H1 (cell line): ENCODE measurements at regions not wholly inside any gene's neighbourhood (a gene's known extent, or its start where the extent isn't known, plus 50 kb on each side); places are given as distances from the start of the nearest gene placed in this dataset.

Experiments
- CTCF ChIA-PET: fragments of 300-600 bp; sonication (Branson Sonifier 250); formaldehyde crosslinking; loops from one replicate; lab custom pipeline; 2021; ENCODE audit not compliant: partially characterized antibody; lab: Charles Lee
- POLR2A ChIA-PET: fragments of 300-600 bp; sonication (Branson Sonifier 250); formaldehyde crosslinking; loops from one replicate; lab custom pipeline; 2021; ENCODE audit warnings: inconsistent platforms; ENCODE audit not compliant: partially characterized antibody; lab: Charles Lee
- DNase-seq, 2 experiments: peaks; one replicate each; pipeline versions ENCODE4 v3.0.0 to v3.0.0-alpha.2; 2010 to 2022; ENCODE audit warnings: low spot score in 2 of 2, low read depth in 1 of 2, mixed read lengths in 1 of 2
- FAIRE-seq: peaks from 2 replicates; lab custom pipeline; 2011; peaks lifted over from hg19 to GRCh38; lab: Jason Lieb, UNC
- H2AFZ ChIP-seq: 2 replicates; pipeline ENCODE4 v1.8.1; 2012; ENCODE audit warnings: low read length, inconsistent platforms
- H2AK5ac ChIP-seq: 2 replicates; pipeline ENCODE4 v1.6.1; 2013; ENCODE audit warnings: low read depth, low read length
- H2BK120ac ChIP-seq: replicated peaks from 2 replicates; pipeline ENCODE3; 2013; ENCODE audit warnings: low read depth, low read length, inconsistent platforms
- H2BK12ac ChIP-seq: 2 replicates; pipeline ENCODE4 v1.6.1; 2013; ENCODE audit warnings: low read depth, low read length
- H2BK15ac ChIP-seq: 2 replicates; pipeline ENCODE4 v1.6.1; 2013; ENCODE audit warnings: low read length
- H2BK20ac ChIP-seq: 2 replicates; pipeline ENCODE4 v1.6.1; 2013; ENCODE audit warnings: low read length
- H2BK5ac ChIP-seq: 2 replicates; pipeline ENCODE4 v1.6.1; 2013; ENCODE audit warnings: low read depth, low read length
- H3K14ac ChIP-seq: 2 replicates; pipeline ENCODE4 v1.6.1; 2013; ENCODE audit warnings: inconsistent platforms; ENCODE audit not compliant: insufficient read length
- H3K18ac ChIP-seq: 2 replicates; pipeline ENCODE4 v1.6.1; 2013; ENCODE audit warnings: low read length; ENCODE audit errors: extremely low read depth
- H3K23ac ChIP-seq: 2 replicates; pipeline ENCODE4 v1.6.1; 2013; ENCODE audit warnings: inconsistent platforms; ENCODE audit not compliant: insufficient read length
- H3K23me2 ChIP-seq: 2 replicates; pipeline ENCODE4 v1.6.1; 2013; ENCODE audit warnings: low read depth, low read length
- H3K27ac ChIP-seq: 2 replicates; pipeline ENCODE4 v1.6.1; 2011; ENCODE audit warnings: low read depth, low read length, inconsistent platforms
- H3K27me3 ChIP-seq, 4 experiments: replicated peaks in 1 of 4; 1 replicate in 1 of 4; 2 replicates in 3 of 4; pipeline versions ENCODE4 v1.6.1 to v1.8.1; 2011 to 2013; ENCODE audit warnings: low read length in 3 of 4, mild to moderate bottlenecking in 3 of 4, inconsistent platforms in 2 of 4, mixed read lengths in 2 of 4, moderate library complexity in 1 of 4; ENCODE audit not compliant: control insufficient read depth in 3 of 4, insufficient read depth in 3 of 4; ENCODE audit errors: extremely low read depth in 1 of 4
- H3K36me3 ChIP-seq, 4 experiments: 2 replicates each; pipeline versions ENCODE4 v1.6.1 to v1.8.1; 2011 to 2013; ENCODE audit warnings: mild to moderate bottlenecking in 4 of 4, low read length in 3 of 4, moderate library complexity in 2 of 4, control low read depth in 1 of 4, inconsistent platforms in 1 of 4; ENCODE audit not compliant: insufficient read depth in 4 of 4, control insufficient read depth in 2 of 4
- H3K4ac ChIP-seq: replicated peaks from 2 replicates; pipeline ENCODE3; 2013; ENCODE audit warnings: low read length, low read depth, mixed read lengths, inconsistent platforms; ENCODE audit not compliant: insufficient read length
- H3K4me1 ChIP-seq, 4 experiments: replicated peaks in 1 of 4; 1 replicate in 1 of 4; 2 replicates in 3 of 4; pipeline versions ENCODE4 v1.6.1 to v1.8.1; 2011 to 2013; ENCODE audit warnings: low read length in 3 of 4, inconsistent platforms in 2 of 4, mixed read lengths in 1 of 4; ENCODE audit not compliant: insufficient read depth in 4 of 4, control insufficient read depth in 3 of 4
- H3K4me2 ChIP-seq, 2 experiments: 2 replicates each; pipeline versions ENCODE4 v1.6.1 to v1.8.1; 2011 to 2013; ENCODE audit warnings: low read depth in 2 of 2, low read length in 2 of 2, control low read depth in 1 of 2, inconsistent platforms in 1 of 2, mild to moderate bottlenecking in 1 of 2; ENCODE audit not compliant: insufficient read depth in 1 of 2
- H3K4me3 ChIP-seq, 4 experiments: fragments of 200-600, 300-600 bp in 1 of 4; sonication (generic), shearing (Covaris generic), sonication (Bioruptor Twin) in 1 of 4; 2 replicates each; pipeline versions ENCODE4 v1.5.1 to v1.8.1; 2011 to 2016; ENCODE audit warnings: low read length in 4 of 4, low read depth in 3 of 4, control low read depth in 2 of 4, inconsistent platforms in 2 of 4, mild to moderate bottlenecking in 2 of 4, mixed read lengths in 1 of 4, moderate library complexity in 1 of 4; ENCODE audit not compliant: insufficient read depth in 2 of 4; ENCODE audit errors: extremely low read depth in 1 of 4
- H3K56ac ChIP-seq: replicated peaks from 2 replicates; pipeline ENCODE3; 2013; ENCODE audit warnings: low read depth, mild to moderate bottlenecking, mixed read lengths, low read length, inconsistent platforms; ENCODE audit not compliant: insufficient read length
- H3K79me1 ChIP-seq: 2 replicates; pipeline ENCODE4 v1.6.1; 2013; ENCODE audit warnings: low read depth, low read length, control low read depth
- H3K79me2 ChIP-seq, 2 experiments: 2 replicates each; pipeline versions ENCODE4 v1.6.1 to v1.8.1; 2012 to 2013; ENCODE audit warnings: low read length in 2 of 2, mild to moderate bottlenecking in 2 of 2, inconsistent platforms in 1 of 2; ENCODE audit not compliant: insufficient read depth in 2 of 2, control insufficient read depth in 1 of 2
- H3K9ac ChIP-seq, 4 experiments: replicated peaks in 1 of 4; 1 replicate in 1 of 4; 2 replicates in 3 of 4; pipeline versions ENCODE4 v1.6.1 to v1.8.1; 2011 to 2013; ENCODE audit warnings: low read depth in 3 of 4, low read length in 3 of 4, control low read depth in 2 of 4, mild to moderate bottlenecking in 2 of 4, moderate library complexity in 2 of 4, inconsistent platforms in 1 of 4; ENCODE audit errors: extremely low read depth in 1 of 4
- H3K9me3 ChIP-seq, 2 experiments: 2 replicates each; pipeline versions ENCODE4 v1.6.1 to v1.8.1; 2012 to 2013; ENCODE audit warnings: mild to moderate bottlenecking in 2 of 2, moderate library complexity in 2 of 2, control low read depth in 1 of 2, inconsistent platforms in 1 of 2, low read depth in 1 of 2, low read length in 1 of 2, mixed read lengths in 1 of 2; ENCODE audit not compliant: insufficient read depth in 2 of 2
- H4K20me1 ChIP-seq, 2 experiments: replicated peaks in 1 of 2; 2 replicates each; pipeline versions ENCODE3 to v1.8.1; 2011 to 2013; ENCODE audit warnings: inconsistent platforms in 2 of 2, low read length in 2 of 2, mild to moderate bottlenecking in 1 of 2; ENCODE audit not compliant: insufficient read depth in 2 of 2, control insufficient read depth in 1 of 2
- H4K5ac ChIP-seq: 2 replicates; pipeline ENCODE4 v1.6.1; 2013; ENCODE audit warnings: low read length, low read depth, mixed read lengths, inconsistent platforms; ENCODE audit not compliant: insufficient read length
- H4K8ac ChIP-seq: 2 replicates; pipeline ENCODE4 v1.8.0; 2013; ENCODE audit warnings: mild to moderate bottlenecking, moderate library complexity, low read length, inconsistent platforms; ENCODE audit not compliant: insufficient read depth; ENCODE audit errors: extremely low read depth
- H4K91ac ChIP-seq: replicated peaks from 2 replicates; pipeline ENCODE3; 2013; ENCODE audit warnings: low read length, mixed read lengths, inconsistent platforms; ENCODE audit not compliant: insufficient read length
- ATF3 ChIP-seq: IDR thresholded peaks from 2 replicates; pipeline ENCODE4 v1.6.1; 2011; ENCODE audit warnings: low read depth, mild to moderate bottlenecking, low read length; ENCODE audit not compliant: insufficient read depth
- EP300 ChIP-seq, 2 experiments: IDR thresholded peaks; 1 replicate in 1 of 2; 2 replicates in 1 of 2; pipeline ENCODE4 v1.6.1; 2011 to 2012; ENCODE audit warnings: low read depth in 2 of 2, low read length in 2 of 2, mild to moderate bottlenecking in 2 of 2, borderline replicate concordance in 1 of 2, inconsistent platforms in 1 of 2, moderate library complexity in 1 of 2
- FOSL1 ChIP-seq: IDR thresholded peaks from 2 replicates; pipeline ENCODE4 v1.6.1; 2011; ENCODE audit warnings: mild to moderate bottlenecking, low read depth, low read length, moderate library complexity; ENCODE audit not compliant: insufficient read depth
- KDM1A ChIP-seq: fragments of 200-600, 300-600 bp; sonication (generic); IDR thresholded peaks from 2 replicates; pipeline ENCODE4 v1.7.1; 2016; ENCODE audit warnings: mild to moderate bottlenecking, low read length, borderline replicate concordance
- POU5F1 ChIP-seq: IDR thresholded peaks from 2 replicates; pipeline ENCODE4 v1.6.1; 2011; ENCODE audit warnings: low read depth, mild to moderate bottlenecking, low read length, moderate library complexity
- SAP30 ChIP-seq: fragments of 300-600 bp; sonication (generic); IDR thresholded peaks from 2 replicates; pipeline ENCODE4 v1.7.1; 2012; ENCODE audit warnings: low read length, moderate library complexity, mild to moderate bottlenecking, inconsistent platforms; ENCODE audit not compliant: insufficient read depth, insufficient replicate concordance
- SIN3A ChIP-seq, 2 experiments: IDR thresholded peaks in 1 of 2; conservative IDR thresholded peaks in 1 of 2; 2 replicates each; pipeline ENCODE4 v1.6.1; 2011 to 2012; ENCODE audit warnings: low read length in 2 of 2, improper control_type of control experiment in 1 of 2, low read depth in 1 of 2, mild to moderate bottlenecking in 1 of 2
- SRF ChIP-seq: IDR thresholded peaks from 2 replicates; pipeline ENCODE4 v1.6.1; 2011; ENCODE audit warnings: mild to moderate bottlenecking, low read depth, low read length, moderate library complexity
- TAF1 ChIP-seq: IDR thresholded peaks from 2 replicates; pipeline ENCODE4 v1.6.1; 2011; ENCODE audit warnings: mild to moderate bottlenecking, low read depth, low read length
- TBP ChIP-seq: IDR thresholded peaks from 2 replicates; pipeline ENCODE4 v1.6.1; 2011; ENCODE audit warnings: low read depth, low read length, improper control_type of control experiment
- WGBS, 2 experiments: shearing (Covaris generic) in 1 of 2; methylation state at CpG; one replicate each; pipeline versions ENCODE4 v1.1.6 to v1.1.7; 2013 to 2015; ENCODE audit warnings: low lambda C conversion rate in 2 of 2, mixed read lengths in 2 of 2, inconsistent platforms in 1 of 2, low coverage in 1 of 2, missing lambda C conversion rate in 1 of 2; ENCODE audit not compliant: insufficient replicate concordance in 2 of 2, insufficient coverage in 1 of 2, insufficient read length in 1 of 2; ENCODE audit errors: extremely low coverage in 1 of 2, missing lambda C conversion rate in 1 of 2; 5-methylcytosine and 5-hydroxymethylcytosine counted together

GRCh38 chr2:41774011-41774605 is 273.7 kb upstream of the PKDCC start:
- no peak overlapping the region for H4K5ac ChIP-seq
- peaks cover 3% of the 10 kb centered on the region; the same call in 1 of the 2 replicates for H3K23me2 ChIP-seq
- peak; percentile 13 for FAIRE-seq
- H2BK120ac ChIP-seq: no peak overlapping the region
- peaks cover 0 to 6% of the 10 kb centered on the region in 2 experiments; a peak in 1 of 4 replicates for H3K9me3 ChIP-seq
- H3K27ac ChIP-seq: no peak overlapping the region
- WGBS, 2 experiments: 75% methylated on average over 3 of the region's 3 CpGs; no CpG with 5 or more reads in 1 of the 2 experiments
- no peaks in the 10 kb centered on the region for H3K27me3 ChIP-seq
- no peaks in the 10 kb centered on the region for H3K36me3 ChIP-seq
- H2AK5ac ChIP-seq: no peak overlapping the region
- no peak overlapping the region for H4K91ac ChIP-seq
- no peak overlapping the region for H2BK5ac ChIP-seq
- no peak overlapping the region for H4K8ac ChIP-seq
- ChIA-PET CTCF (interaction anchor here (0.9 to 1.4 kb wide), 5 partner anchors 9 to 359 kb away, joined by 3 to 6 read pairs (median 4); no protein-coding TSS in a partner anchor), POLR2A (no interaction called here)
- no peak overlapping the region for H3K56ac ChIP-seq
- no peak overlapping the region for H2BK15ac ChIP-seq
- no peak overlapping the region for H2BK12ac ChIP-seq
- no peak overlapping the region for H3K4me2 ChIP-seq
- H2AFZ ChIP-seq: 0 out of 2 replicates have a peak overlapping the region, but pooled peaks have one; percentile 5
- H4K20me1 ChIP-seq: no peaks in the 10 kb centered on the region
- no peak overlapping the region for H2BK20ac ChIP-seq
- no peak overlapping the region for H3K14ac ChIP-seq
- no peaks in the 10 kb centered on the region for H3K79me1 ChIP-seq
- no peak overlapping the region for H3K18ac ChIP-seq
- H3K9ac ChIP-seq: no peak overlapping the region
- no peak overlapping the region for H3K23ac ChIP-seq
- peaks cover 0 to 3% (median 0%) of the 10 kb centered on the region in 4 experiments; a peak in 2 of 7 replicates for H3K4me1 ChIP-seq
- H3K4me3 ChIP-seq: no peak overlapping the region
- no peak for DNase-seq
- no peak overlapping the region for H3K4ac ChIP-seq
- H3K79me2 ChIP-seq: no peaks in the 10 kb centered on the region
- TF ChIP-seq FOSL1 (no peak), TBP (no peak), KDM1A (no peak), TAF1 (no peak), SAP30 (no peak), POU5F1 (no peak), SIN3A (conservative IDR thresholded peaks at IDR 0.05 in 1 of 2, IDR thresholded peaks at IDR 0.05 in 1 of 2; ENCODE audit: low read depth in 1 of 2, low read length in 2 of 2) (no peak), ATF3 (no peak), SRF (no peak), EP300 (IDR thresholded peaks at IDR 0.05; ENCODE audit: borderline replicate concordance in 1 of 2, low read depth in 2 of 2, low read length in 2 of 2) (no peak)
